Panc1 (cell line): ENCODE measurements at regions not wholly inside any gene's neighbourhood (a gene's known extent, or its start where the extent isn't known, plus 50 kb on each side); places are given as distances from the start of the nearest gene placed in this dataset.

Experiments used
- POLR2AphosphoS5 ChIP-seq: IDR thresholded peaks from 2 replicates; pipeline ENCODE4 v1.6.1; 2012; ENCODE audit warnings: mild to moderate bottlenecking, low read depth, low read length, moderate library complexity
- SIN3A ChIP-seq: IDR thresholded peaks from 2 replicates; pipeline ENCODE4 v1.6.1; 2012; ENCODE audit warnings: low read depth, mild to moderate bottlenecking, low read length, moderate library complexity, borderline replicate concordance; ENCODE audit not compliant: insufficient read depth
- TCF7L2 ChIP-seq: IDR thresholded peaks from 2 replicates; pipeline ENCODE4 v1.6.1; 2011; ENCODE audit warnings: mild to moderate bottlenecking, low read depth, low read length, inconsistent platforms
- TF ChIP-seq, protein P1 (sequence below): fragments of 450-650 bp; IDR thresholded peaks from 2 replicates; pipeline ENCODE4 v1.5.1; 2017; ENCODE audit warnings: mild to moderate bottlenecking
- TF ChIP-seq, protein P2 (sequence below), 2 experiments: IDR thresholded peaks; 2 replicates each; pipeline ENCODE4 v1.6.1; 2011 to 2012; ENCODE audit warnings: low read depth in 2 of 2, control low read depth in 1 of 2, low read length in 1 of 2, mild to moderate bottlenecking in 1 of 2, moderate library complexity in 1 of 2; ENCODE audit not compliant: insufficient read depth in 1 of 2

DNA sequence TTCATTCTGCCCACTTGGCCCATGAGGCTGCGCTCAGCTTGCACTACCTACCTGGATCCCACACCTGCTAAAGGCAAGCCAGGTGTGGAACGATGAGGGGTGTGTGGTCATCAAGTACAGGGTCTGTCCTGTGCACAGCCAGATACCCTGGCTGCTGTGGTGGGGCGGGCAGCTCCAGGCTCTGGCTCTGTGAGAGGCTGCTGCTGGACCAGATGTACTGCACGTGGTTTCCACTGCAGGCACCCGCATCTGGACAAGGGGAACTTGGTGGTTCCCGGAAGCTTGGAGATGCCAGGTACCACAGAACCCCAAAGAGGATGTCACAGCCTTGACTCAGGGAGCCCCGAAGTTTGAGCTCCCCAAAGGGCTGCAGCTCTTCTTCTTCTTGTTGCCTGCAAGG, 68.1 kb upstream of the ZNF804A start:
- TF ChIP-seq, protein P1, sequence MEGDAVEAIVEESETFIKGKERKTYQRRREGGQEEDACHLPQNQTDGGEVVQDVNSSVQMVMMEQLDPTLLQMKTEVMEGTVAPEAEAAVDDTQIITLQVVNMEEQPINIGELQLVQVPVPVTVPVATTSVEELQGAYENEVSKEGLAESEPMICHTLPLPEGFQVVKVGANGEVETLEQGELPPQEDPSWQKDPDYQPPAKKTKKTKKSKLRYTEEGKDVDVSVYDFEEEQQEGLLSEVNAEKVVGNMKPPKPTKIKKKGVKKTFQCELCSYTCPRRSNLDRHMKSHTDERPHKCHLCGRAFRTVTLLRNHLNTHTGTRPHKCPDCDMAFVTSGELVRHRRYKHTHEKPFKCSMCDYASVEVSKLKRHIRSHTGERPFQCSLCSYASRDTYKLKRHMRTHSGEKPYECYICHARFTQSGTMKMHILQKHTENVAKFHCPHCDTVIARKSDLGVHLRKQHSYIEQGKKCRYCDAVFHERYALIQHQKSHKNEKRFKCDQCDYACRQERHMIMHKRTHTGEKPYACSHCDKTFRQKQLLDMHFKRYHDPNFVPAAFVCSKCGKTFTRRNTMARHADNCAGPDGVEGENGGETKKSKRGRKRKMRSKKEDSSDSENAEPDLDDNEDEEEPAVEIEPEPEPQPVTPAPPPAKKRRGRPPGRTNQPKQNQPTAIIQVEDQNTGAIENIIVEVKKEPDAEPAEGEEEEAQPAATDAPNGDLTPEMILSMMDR = no peak
- TF ChIP-seq, protein P2, sequence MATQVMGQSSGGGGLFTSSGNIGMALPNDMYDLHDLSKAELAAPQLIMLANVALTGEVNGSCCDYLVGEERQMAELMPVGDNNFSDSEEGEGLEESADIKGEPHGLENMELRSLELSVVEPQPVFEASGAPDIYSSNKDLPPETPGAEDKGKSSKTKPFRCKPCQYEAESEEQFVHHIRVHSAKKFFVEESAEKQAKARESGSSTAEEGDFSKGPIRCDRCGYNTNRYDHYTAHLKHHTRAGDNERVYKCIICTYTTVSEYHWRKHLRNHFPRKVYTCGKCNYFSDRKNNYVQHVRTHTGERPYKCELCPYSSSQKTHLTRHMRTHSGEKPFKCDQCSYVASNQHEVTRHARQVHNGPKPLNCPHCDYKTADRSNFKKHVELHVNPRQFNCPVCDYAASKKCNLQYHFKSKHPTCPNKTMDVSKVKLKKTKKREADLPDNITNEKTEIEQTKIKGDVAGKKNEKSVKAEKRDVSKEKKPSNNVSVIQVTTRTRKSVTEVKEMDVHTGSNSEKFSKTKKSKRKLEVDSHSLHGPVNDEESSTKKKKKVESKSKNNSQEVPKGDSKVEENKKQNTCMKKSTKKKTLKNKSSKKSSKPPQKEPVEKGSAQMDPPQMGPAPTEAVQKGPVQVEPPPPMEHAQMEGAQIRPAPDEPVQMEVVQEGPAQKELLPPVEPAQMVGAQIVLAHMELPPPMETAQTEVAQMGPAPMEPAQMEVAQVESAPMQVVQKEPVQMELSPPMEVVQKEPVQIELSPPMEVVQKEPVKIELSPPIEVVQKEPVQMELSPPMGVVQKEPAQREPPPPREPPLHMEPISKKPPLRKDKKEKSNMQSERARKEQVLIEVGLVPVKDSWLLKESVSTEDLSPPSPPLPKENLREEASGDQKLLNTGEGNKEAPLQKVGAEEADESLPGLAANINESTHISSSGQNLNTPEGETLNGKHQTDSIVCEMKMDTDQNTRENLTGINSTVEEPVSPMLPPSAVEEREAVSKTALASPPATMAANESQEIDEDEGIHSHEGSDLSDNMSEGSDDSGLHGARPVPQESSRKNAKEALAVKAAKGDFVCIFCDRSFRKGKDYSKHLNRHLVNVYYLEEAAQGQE (IDR thresholded peaks at IDR 0.05; ENCODE audit: insufficient read depth in 1 of 2, low read depth in 2 of 2, low read length in 1 of 2) = no peak
- no peak for TF ChIP-seq POLR2AphosphoS5
- no peak for TF ChIP-seq SIN3A
- TF ChIP-seq TCF7L2 = no peak
